ENCODE measurements at regions not wholly inside any gene's neighbourhood (a gene's known extent, or its start where the extent isn't known, plus 50 kb on each side); places are given as distances from the start of the nearest gene placed in this dataset.

- TF ChIP-seq BHLHE40 (IDR thresholded peaks at IDR 0.05; ENCODE audit: low read length): no peak
- no peak for TF ChIP-seq EZH2 (conservative IDR thresholded peaks at IDR 0.05; ENCODE audit: low read depth, low read length)
These were observed 158.0 kb upstream of the CAND1 start for GRCh38 chr12:67111182-67111581.

Data from HepG2 (cell line).